Occipital lobe (tissue), 1 donor: ENCODE measurements at regions not wholly inside any gene's neighbourhood (a gene's known extent, or its start where the extent isn't known, plus 50 kb on each side); places are given as distances from the start of the nearest gene placed in this dataset.
"Not testable (repeated sequence)": the region's sequence is repeated elsewhere in the genome, so short reads cannot be mapped to it uniquely, and the experiment has no call there.

ENCODE experiments used
- DNase-seq: peaks from one replicate; lab custom pipeline; 2025; lab: John Stamatoyannopoulos, UW

DNA sequence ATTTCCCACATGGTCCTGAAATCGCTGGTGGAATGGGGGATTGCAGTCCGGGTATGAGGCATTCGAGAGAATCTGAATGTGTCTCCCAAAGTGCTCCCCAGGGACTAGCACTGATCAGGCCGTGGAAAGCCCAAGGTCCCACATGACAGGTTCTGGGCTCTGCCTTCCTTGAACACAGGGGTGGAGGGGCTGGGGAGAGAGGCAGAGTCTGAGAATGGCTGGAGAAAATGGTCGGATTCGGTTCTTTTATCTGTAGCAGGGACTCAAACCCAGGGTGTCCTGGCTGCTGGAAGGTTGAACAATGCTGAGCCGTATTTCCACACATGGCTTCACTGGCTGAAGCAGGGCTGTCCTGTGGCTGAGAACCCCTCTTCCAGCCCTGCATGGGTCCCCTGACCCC lies 122.7 kb upstream of the SULF2 start:
- DNase-seq = not testable (repeated sequence)

DNA sequence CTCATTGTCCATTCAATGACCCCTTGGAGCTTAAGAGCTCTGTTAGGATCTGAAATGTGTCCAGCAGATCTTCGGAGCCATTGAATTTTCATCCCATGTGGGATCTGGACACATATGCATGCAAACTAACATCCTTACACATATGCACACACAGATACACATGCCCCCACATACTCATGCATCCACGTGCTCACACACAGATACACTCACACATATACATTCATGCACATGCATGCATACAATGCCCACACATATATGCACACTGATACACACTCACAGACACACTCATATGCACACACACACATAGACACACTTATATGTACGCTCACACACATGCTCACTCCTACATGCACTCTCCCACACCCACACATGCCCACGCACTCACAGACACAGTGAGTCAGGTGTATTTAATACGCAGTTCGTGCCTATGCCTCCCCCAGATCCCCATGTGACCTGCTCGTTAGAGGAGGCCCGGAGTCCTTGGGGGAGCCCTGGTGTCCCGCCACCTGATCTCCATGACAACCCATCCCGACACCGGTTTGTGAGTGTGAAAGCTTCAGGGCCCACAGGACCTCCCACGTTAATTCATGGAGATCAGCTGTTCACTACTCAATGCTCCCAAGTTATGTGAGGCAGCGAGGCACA lies 121.9 kb upstream of the SULF2 start:
- peak; percentile 7 for DNase-seq

DNA sequence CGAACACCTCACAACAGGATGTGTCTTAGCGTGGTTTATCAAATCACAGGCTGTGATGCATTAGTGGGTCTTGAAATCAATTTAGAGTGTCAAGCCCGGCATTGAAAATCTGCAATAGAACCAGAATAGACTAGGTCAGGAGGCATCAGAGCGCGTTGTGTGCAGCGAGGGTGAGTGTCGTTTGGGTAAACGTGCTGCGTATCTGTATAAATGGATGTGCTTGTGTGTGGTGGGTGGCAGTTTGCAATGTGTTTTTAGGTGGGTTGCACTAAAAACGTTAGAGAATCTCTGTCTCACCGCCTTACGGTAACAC lies 121.0 kb upstream of the SULF2 start:
- no peak for DNase-seq

DNA sequence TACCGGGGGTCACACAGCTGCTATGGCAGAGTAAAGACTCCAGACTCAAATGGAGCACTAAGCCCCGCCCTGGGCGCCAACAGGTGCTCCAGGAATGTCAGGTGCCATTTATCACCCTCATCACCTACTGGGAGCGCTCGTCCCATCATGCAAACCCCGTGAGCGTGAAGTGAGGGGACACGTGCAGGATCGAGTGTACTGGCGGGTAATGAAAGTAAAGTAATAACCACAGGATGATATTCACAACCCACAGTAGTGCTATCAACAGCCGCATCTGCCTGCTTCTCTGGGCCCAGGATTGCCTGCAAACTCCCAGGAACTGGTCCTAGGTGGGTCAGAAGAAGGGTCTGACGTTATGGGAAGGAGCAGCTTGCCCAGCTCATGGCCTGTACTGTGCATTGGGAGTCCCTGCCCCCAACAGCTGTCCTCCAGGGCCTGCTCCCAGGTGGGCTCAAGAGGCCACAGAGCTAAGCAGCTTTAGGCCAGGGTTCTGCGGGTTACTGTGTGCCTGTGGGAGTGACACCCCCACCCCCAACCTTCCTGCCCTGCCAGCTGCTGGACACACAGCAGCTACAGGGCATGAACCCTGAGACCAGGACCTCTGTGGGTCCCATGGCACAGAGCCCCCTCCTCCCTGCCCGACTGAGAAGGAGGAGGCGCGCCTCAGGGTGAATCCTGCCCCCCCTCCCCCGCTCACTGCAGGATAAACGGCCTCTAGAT lies 120.5 kb upstream of the SULF2 start:
- no peak for DNase-seq

DNA sequence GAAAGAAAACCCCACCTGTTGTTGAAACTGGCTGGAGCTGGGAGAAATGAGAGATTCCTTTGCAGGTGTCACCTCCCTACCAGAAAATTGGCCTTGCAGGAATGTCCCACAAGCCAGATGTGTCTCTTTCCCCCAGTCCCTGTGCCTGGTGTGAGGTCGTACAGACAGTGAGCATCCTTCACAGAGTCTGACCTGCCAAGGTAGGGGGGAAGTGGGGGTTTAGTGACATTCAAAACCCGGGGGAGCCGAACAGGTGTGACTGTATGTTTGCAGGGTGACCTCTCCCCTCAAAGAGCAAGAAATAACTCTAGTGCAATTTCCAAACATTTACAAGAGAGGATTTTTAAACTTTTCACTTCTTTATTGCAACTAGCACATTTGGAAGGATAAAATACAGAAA lies 117.7 kb upstream of the SULF2 start:
- DNase-seq = not testable (repeated sequence)

DNA sequence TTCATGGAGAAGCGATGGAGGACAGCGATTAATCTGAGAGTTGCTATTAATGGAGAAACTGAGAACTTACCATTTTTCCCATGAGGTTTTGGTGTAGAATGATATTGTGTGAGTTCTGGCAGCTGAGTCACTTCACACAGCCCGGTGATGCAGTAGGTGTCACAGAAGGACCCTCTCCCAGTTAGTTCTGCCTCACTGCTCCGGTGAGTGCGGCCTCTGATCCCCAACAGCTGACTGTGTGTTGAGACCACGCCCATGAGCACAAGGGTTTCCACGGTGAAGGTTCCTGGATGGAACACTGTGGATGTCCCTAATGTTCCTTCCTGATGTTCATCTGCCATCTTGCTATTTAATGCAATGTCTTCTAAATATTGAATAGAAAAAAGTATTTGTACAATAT lies 114.0 kb upstream of the SULF2 start:
- DNase-seq = not testable (repeated sequence)

DNA sequence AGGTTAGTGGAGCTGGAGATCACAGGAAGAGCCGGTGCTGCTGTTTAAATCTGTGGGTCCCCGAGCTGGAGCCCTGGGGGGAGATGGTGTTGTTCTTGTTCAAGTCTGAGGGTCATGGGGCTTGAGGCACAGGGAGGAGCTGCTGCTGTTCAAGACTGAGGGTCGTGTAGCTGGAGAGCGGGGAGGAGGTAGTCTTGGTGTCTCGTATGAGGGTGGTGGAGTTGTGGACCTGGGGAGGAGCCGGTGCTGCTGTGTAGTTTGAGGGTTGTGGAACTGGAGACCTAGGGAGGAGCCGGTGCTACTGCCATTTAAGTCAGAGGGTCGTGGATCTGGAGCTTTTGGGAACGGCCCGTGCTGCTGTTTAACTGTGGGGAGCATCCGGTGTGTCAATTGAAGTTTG lies 112.2 kb upstream of the SULF2 start:
- no peak for DNase-seq

DNA sequence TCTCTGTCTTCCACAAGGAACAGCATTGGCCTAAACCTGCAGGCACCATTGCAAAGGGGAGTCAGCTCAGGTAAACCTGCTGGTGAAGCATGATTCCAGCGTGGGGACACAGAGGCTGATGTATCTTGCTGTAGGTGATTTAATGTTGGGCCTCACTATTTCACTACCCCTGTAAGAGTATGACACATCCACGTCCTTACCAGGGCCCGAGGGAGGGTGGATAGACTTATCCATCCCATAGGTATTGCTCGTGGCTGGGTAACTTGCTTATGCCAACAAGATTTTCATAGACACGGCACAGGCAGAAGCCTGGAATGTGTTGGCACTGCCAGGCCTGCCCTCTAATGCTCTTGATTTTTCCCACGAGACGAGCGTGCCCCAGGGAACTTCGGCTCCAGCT lies 107.4 kb upstream of the SULF2 start:
- DNase-seq = not testable (repeated sequence)

DNA sequence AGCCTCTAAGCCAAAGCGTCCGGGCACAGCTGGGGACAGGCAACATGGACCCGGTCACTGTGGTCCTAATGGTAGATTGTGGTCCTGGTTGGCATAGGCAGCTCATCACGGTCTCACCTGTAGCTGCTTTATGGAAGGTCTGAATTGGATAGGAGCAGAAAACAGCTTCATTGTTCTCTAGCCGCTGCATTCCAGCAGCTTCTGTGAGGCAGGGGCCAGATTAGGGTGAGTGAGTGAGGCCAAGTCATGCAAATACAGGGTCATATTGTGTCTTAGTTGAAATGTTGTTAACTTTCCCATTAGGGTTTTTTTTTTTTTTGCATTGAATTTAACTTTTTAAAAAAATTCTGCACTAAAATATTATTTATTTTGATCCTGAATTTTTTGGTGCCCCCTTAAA lies 105.4 kb upstream of the SULF2 start:
- not testable (repeated sequence) for DNase-seq

DNA sequence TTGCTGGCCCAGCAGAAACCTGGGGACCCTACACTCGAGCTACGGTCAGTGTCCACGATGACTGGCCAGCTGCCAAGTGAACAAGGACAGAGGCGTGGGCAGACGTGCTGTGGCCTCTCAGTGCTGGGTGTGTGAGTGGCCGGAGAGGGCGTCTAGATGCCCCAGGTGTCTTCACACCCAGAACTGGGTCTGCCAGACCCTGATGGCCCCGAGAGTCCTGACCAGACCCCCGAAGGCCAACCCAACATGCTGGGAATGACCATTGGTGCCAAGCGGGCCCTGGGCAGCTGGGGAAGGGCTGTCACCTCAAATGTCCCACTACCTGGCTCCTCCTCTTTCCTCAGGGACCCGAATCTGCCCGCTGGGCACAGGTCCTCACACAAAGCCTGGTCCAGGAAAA lies 104.5 kb upstream of the SULF2 start:
- not testable (repeated sequence) for DNase-seq

DNA sequence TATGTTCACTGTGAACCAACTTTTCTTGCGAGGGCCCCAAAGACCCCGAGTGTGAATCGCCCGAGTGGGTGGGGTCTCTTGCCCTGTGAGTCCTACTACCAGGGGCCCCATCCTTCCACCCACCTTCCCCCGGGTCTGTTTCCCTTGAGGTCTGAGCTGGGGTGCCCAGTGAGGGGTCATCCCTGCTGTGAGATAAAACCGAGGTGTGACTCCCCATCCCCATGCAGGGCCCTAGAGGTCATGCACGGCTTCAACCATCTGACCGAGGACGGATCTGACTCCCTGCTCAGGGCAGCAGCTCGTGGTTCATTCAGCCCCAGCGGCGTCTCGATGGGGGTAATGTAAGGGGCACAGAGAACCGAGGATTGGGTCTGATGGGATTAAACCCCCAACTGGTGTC lies 103.1 kb upstream of the SULF2 start:
- no peak for DNase-seq

DNA sequence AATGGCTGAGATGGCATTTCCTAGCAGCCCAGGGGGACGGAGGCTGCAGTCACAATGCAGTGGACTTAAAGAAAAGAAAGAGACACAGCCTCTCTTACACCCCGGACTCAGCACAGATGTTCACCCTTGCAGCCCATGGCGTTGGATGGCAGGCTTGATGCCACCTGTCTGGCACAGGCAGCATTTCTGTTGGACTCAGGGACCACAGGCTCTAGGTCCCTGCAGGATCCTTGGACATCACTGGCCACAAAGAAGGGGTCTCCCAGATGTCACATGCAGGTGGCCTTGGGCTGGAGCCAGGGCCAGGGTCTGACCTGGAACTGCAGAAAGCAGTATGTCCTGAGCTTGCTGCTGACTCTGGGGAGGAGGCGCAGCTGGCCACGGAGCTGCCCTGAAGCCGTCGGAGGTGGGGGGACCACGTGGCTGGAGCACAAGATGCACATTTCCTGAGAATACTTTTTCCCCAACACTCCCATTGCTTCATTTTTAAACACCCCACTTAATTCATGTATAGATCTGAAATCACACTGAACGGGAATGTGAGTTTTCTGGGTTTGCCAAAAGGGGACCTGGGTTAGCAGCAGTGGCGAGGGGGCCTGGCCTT lies 102.3 kb upstream of the SULF2 start:
- DNase-seq = no peak

DNA sequence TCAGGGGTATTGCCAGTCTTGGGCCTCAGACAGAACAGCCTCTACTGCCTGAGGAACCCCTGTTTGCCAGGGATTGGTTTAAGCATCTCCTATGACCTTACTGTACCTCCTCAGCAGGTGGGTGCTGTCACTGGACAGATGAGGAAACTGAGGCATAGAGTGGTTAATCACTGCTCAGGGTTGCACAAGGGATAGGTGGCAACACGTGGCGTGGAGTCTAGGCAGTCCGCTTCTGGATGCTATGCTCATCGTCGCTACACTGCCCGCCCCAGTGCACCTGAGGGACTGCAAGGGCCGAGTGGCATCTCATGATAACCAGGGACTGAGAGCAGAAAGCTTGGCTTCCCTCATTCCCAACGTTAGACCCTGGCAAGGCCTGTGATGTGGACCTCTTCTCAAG lies 101.8 kb upstream of the SULF2 start:
- no peak for DNase-seq

DNA sequence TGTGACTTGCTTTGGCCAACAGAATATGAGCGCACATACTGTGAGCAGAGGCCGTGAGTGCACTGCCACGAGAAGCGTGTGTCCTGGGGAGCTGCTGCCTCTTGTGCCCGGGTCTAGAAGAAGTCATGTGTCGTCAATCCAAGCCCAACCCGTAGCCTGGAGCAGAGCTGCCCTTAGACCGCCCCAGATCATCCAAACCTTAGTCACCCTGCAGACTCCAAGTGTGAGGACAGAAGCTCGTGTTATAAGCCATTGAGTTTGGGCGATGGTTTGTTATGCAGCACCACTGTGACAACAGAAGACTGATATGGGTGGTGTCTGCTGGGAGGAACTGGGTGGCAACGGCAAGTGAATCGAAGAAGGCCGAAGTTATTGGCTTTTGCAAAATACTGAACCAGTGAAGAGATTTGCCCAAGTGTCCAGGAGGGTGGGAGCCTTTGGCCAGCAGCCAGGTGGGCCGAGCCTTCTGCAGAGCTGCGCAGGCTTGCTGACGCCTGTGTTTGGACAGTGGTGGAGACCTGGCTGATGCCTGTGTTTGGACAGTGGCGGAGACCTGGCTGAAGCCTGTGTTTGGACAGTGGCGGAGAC lies 101.3 kb upstream of the SULF2 start:
- no peak for DNase-seq

DNA sequence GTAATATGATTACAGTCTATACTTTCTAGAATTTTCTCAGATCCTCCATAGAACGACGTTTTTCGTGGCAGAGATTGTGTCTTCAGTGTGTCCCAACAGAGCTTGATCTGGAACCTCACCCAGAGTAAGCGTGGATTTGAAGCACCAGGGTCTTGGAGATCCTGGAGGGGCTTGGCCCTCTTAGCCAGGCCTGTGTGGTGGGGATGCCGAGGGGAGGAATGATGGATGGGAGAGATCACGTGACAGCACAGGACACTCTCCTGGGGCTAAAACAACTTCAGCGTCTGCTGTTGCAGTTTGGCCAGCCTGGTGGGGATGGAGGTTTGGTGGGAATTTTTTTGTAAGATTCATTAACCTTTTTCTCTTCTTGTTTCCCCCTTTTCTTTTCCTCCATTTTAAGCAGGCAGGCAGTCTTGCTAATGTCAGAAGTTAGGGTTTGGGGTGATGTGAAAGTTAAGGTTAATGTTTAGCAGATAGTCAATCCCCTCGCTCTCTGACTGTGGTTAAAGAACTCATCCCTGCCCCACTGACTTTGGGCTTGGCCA lies 100.7 kb upstream of the SULF2 start:
- no peak for DNase-seq

DNA sequence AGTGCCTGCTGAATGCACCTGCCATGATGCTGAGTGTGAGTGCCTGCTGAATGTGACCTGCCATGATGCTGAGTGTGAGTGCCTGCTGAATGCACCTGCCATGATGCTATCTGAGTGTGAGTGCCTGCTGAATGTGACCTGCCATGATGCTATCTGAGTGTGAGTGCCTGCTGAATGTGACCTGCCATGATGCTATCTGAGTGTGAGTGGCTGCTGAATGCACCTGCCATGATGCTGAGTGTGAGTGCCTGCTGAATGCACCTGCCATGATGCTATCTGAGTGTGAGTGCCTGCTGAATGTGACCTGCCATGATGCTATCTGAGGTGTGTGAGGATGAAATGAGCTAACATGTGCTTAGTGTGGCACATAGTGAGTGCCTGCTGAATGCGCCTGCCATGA lies 98.7 kb upstream of the SULF2 start:
- not testable (repeated sequence) for DNase-seq

DNA sequence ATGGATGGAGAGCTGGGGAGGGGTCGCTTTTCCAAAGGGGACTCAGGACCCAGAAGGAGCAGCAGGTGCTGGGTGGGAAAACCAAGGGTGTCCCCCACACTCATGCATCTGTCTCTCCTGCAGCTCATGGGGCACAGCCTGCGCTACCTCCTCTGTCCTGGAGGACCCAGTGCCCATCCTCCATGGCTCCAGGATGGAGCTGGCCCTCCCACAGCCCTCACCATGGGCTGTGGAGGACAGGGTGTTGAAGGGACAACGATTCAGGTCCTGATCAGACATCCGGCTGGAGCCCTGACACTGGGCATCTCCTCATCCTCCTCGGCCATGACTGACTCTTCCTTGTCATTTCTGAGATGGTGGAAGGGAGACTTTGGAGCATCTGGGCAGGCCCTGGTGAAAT lies 97.9 kb upstream of the SULF2 start:
- no peak for DNase-seq

DNA sequence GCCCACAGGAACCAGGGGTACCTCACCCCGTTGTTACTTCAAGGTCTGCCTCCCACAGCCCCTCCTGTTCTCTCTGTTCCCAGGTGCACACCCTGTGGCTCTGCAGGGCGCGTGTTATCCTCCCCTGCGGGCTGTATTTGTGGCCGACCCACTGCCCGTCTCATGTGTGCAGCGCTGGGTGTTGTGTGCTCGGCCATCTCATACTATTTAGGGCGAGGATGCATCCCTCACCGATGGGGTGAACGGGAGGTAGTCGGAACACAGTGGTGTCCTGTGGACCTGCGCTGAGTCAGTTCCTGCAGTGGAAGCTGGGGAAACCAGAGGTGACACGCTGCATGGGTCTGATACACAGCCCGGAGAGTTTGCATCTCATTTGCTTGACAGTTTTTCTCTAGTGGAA lies 94.5 kb upstream of the SULF2 start:
- DNase-seq = no peak

DNA sequence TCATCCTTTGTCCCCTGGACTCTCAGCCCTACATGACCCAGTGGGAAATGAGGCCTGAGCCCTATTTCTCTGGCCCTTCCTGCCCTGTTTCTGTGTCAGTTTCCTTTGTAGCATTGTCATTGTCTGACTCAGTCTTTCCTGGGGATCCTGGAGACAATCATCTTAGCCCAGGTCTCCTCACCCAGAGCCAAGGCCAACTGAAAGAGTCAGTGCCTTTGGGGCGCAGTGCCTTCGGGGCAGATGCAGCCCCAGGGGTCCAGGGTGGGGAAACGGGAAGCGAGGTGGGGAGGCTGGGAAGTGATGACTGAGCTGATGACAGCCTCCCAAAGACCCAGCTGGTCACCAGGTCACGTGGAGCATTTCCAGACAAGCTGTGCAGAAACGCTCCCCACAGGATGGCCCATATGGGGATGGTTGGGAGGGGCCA lies 93.3 kb upstream of the SULF2 start:
- no peak for DNase-seq

DNA sequence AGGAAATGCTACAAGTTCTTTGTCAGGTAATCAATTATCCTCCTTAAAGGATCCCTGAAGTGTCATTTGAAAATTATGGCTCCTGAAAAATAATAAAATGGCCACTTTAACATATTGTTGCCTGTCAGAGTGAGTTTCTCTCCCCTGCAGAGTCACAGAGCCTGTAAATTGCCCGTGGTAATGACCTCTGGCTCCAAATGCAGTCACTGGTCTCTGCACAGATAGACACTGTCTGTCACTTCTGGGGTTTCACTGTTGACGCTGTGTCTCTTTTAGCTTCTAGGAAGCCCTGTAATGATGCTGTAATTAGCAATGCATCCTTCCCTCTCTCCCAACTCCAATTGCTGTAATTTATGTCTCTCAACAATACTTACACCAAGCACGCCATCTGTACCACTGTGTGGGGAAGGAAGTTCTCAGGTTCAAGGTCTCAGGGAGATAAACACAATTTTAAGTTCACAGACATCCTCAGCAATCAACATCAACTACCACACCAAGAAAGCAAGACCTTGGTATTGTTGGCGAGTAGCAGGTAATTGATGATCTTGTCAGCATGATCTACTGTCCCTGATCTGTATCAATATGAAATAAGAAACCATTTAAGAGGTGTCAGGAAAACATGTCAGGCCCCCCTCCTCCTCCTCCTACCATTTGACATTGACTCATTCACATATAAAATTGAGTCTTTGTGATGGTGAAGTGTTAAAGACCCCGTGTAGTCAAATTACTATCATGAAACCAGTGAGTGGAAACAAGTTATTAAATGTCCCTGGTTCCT lies 91.2 kb upstream of the SULF2 start:
- no peak for DNase-seq

DNA sequence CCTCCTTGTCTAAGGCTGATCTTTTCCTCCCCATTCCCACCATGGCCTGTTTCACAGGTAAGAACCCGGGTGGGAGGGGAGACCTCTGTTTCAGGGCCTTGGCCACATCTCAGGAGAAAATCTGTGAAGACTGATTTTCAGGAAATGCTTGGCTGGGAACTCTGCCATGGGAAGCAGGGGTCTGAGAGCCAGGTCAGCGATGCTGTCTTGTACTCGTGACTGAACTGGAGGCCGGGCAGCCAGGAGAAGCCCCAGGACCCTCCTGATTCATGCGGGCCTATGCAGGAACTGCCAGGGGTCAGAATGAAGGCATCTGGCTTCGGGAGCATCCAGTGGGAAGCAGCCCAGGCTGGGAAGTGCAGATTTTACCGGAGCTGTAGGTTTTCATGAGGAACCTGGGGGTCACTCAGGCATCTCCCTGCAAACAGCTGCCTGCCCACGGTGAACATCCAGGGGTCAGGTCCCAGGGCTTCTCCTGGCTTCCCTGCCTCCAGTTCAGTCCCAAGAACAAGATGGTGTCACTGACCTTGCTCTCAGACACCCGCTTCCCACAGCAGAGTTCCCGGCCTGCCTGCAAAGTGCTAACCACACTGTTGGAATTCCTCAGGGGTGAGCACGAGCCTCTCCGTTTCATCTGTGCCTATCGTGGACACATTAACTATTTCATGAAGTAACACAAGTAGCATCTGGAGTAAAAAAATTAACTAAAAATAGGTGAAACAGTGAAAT lies 90.2 kb upstream of the SULF2 start:
- no peak for DNase-seq
